ENCODE measurements at regions not wholly inside any gene's neighbourhood (a gene's known extent, or its start where the extent isn't known, plus 50 kb on each side); places are given as distances from the start of the nearest gene placed in this dataset.

- no peak for DNase-seq
Observed at GRCh38 chr11:116234989-116235568, 537.7 kb downstream of the BUD13 start.

- peak; percentile 28 for DNase-seq
Observed at GRCh38 chr11:116233561-116233960, 539.2 kb downstream of the BUD13 start.

- DNase-seq = no peak
Observed at GRCh38 chr11:116232364-116232828, 540.4 kb downstream of the BUD13 start.

- no peak for DNase-seq
Observed at GRCh38 chr11:116231543-116231942, 541.2 kb downstream of the BUD13 start.

- DNase-seq = no peak
Observed at GRCh38 chr11:116230438-116230837, 542.3 kb downstream of the BUD13 start.

GRCh38 chr11:116229236-116229970, 543.4 kb downstream of the BUD13 start:
- peak; percentile 5 for DNase-seq

GRCh38 chr11:116226731-116227130, 546.1 kb downstream of the BUD13 start:
- no peak for DNase-seq

DNA sequence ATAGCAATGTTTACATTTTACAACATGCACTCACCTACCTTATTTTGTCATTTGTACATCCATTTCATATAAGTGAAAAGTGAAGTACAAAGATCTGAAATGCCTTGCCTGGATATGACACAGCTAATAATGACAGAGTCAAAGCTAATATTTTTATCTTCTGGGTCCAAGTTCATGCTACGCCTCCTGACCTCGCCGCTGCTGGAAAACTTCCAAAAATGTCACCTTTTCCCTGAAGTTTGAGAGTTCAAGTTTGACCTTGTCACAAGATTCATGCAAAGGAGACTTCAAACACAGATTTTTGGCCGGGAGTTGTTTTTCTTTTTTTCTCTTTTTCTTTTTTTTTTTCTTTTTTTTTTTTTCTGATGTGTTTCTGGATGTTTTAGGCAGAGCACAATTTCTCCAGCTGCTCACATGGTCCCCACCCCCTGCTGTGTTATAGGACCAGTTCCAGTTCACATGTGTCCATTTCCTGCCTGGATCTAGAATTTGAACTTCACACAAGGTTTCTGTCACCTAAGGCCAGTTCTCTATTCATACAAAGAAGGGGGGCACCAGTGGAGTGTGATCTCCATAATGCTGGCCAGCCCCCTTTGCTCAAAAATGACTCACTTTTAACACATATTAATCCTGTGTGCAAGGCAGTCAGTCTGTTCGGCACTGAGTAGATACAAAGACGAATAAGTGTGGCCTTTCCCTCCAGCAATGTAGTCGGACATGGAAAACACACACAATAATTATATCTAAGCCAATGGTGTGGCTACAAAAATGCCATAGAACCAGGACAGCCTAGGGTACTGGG, 546.8 kb downstream of the BUD13 start:
- peak; percentile 29 for DNase-seq

DNA sequence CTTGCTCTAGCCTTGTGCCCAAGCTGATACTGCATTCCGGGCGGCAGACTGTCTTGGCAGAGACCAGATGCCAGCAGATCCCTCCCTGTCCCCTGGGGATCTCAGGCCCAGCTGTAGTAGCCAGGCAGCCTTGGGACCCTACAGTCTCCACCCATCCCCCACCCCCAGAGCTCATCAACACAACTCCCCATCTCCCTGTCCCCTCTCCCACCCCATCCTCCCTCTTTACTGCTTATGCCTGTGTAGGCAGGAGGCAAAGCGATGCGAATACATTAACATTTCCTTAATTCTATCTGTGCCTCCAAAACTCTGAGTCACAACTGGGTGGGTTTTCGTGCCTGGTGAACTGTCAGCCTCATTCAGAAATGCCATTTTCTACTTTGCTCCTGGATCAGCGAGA, 547.6 kb downstream of the BUD13 start:
- no peak for DNase-seq

DNA sequence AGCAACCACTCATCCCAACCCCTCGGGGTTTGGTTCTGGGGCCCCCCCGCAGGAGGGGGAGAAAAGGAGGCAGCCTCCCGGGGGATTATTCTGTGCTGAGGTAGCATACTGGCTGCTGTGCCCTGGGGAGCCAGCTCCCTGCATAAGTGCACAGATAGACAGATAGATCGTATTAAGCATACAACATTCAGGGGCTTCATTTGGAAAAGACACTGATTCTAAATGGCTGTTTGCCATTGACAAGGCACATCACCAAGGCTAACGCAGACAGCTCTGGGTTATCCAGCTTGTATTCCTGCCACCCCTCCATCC, 547.9 kb downstream of the BUD13 start:
- no peak for DNase-seq

DNA sequence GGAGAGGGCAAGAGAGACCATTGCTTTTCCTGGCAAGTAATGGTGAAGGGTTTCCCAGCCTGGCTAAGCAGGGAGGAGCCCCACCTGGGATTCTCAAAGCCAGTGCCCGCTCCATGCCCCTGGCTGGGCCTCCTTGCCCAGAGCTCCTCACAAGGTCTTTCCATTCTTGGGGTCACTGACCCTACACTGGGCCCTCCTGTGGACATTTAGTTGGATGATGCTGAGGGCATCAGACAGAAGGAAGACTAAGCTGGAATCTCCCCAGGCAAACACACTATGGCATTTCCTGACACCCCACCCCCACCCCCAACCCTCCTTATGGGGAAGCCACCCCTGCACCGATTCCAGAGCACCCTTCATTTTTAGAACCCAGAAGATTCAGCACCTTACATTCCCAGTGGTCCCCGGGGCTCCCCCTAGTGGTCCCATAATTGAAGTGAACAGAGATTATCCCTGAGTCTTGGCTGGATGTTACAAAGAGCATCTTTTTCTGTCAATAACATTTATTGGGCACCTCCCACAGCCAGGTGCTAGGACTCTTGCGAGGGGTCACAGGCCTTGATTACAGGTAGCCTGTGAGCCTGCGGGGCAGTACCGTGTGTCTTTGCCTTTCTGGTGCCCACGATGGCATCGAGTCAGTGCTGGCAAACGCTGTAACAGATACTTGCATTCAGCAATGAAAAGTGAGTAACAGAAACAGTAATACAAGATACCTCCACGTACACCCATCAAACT, 548.5 kb downstream of the BUD13 start:
- peak; percentile 36 for DNase-seq

GRCh38 chr11:116221351-116221750, 551.4 kb downstream of the BUD13 start:
- no peak for DNase-seq

DNA sequence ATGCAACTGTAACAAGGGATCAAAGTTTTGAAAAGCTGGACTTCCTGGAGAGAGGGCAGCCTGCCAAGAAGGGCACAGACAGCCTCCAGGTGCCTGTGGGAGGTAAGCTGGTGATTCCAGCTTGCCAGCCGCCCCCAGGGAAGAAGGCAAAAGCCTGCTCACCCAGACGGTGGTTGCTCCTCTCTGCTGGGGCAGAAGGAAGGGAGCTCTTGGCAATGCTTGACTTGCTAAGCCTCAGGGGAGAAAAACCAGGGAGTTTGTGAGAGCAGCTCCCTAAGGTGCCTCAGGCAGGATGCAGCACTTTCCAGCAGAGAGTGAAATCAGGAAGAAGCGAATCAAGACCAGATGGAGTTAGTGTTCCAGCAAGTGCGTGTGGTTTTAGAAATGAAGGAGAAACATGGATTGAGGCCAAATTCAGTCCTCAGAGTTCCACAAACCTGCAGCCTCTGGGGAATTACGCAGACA, 553.6 kb downstream of the BUD13 start:
- DNase-seq = peak; percentile 22

DNA sequence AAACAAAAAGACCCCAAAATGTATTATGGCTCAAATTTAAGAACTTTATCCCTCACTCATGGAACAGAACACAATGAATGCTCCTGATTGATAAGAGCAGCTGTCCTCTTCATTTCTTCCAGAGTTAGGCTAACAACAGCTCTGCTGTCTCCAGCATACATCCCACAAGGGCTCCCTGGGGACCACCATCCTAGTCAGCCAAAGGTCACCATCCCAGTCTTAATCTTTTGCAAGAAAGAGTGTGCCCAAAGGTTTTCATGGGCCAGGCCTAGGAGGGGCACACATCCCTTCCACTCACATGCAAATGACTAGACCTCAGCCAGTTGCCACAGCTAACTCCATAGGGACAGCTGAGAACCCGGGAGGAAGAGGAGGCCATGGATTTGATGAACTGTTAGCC, 555.3 kb downstream of the BUD13 start:
- DNase-seq = no peak

DNA sequence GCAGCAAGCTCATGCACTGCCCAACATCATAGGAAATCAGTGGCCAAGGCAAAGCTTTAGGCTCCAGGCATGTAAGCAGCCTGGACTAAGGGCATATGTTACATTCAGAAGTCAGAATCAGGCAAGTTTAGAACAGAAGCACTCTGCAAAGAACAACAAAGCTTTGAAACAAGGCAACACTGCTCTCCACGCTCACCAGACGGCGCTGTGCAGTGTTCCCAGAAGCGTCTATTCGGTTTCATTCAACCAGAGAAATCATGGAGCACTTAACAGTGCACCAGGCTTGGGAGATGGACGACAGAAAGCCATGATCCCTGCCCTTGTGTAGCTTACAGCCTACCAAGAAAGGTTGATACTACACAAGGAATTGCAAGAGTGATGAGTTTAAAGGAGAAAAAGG, 555.8 kb downstream of the BUD13 start:
- peak; percentile 48 for DNase-seq

GRCh38 chr11:116215471-116216113, 557.2 kb downstream of the BUD13 start:
- DNase-seq = no peak

DNA sequence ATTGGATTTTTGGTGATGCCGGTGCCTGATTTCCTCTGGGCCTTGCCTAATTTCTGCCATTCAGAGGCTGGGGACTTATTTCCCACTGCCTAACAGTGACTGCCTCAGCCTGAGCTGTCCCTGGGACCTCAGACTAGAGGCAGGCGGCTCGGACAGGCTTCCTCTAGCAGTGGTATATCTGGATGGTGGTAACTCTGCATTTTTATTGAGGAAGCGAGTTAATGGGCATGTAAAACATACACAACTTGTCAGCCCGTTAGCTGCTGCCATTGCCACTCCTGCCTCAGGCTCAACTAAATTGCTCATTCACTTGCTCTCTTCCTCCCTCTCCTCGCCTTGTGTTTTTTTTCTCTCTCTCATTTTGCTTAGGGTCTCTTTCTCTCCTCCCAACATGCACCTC, 561.6 kb downstream of the BUD13 start:
- no peak for DNase-seq

DNA sequence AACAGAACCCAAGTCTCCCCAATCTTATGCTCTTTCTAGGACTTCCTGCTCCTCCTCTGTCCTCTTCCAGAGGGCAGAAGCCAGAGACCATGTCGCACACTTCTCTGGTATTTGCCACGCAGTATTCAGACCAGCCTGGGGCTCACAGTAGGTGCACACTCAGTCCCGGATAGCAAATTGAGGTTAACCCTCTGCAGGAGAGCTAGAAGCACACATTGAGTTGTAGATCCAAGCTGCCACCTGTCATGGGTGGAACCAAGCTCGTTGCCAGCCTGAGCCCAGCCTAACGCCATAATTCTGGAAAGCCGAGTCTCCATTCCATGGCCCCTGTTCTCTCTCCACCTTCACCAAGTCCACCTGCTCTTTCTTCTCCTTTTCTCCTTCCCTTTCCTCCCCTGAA, 562.1 kb downstream of the BUD13 start:
- no peak for DNase-seq

GRCh38 chr11:116209255-116209654, 563.5 kb downstream of the BUD13 start:
- no peak for DNase-seq

DNA sequence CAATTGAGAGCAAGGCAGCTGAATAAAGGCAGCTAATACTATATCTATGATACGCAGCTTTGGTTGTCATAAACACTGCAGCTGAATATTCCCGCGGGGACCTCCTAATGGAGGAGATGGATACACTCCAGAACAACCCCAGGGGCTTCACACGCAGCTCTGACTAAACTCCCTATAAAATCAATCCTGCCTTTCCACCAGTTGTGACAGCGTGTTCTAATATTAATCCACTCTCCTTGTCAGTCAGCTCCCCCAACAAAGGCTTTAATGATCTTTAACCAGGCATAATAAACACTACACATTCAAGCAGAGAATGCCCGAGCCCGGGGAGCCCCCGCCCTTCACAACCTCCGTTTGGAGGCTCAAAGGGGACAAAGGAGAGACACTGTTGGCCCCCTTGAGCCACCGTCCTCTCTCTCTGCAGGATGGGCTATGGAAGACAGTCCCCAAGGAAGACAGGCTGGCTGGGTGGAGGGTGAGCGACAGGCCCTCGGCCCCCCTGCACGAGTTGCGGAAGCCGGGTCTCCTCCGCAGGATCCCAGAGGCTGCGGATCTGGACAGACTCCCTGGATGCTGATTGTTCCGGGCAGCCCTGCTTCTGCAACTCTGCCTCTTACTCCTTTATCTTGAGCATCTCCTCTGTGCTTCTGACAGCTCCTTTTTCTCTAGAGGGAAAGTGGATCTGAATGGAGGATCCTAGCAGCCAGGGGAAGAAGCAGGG, 565.2 kb downstream of the BUD13 start:
- no peak for DNase-seq

- DNase-seq = no peak
Observed at GRCh38 chr11:116207019-116207418, 565.8 kb downstream of the BUD13 start.

DNA sequence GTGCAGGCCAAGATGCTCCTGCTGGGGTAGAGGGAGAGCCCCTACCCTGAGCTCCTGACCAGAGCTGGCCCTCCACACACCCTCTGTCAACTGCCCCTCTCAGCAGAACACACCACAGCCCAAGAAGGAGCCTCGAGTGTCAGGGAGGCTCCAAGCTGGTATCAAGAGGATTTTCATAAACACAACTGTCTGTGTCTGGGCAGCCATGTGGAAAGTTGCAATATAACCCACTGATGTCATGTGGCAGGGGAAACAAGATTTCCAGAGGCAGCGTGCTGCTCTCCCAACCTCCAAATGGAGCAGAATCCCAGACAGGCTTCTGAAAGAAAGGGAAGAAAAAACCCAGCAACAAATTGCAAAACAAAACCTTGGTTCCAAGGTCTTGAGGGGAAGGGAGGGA, 569.9 kb downstream of the BUD13 start:
- no peak for DNase-seq

Data from fibroblast of skin of scalp (primary cell).